Fibroblast of skin of scalp (primary cell): ENCODE measurements at regions not wholly inside any gene's neighbourhood (a gene's known extent, or its start where the extent isn't known, plus 50 kb on each side); places are given as distances from the start of the nearest gene placed in this dataset.

Experiments
- DNase-seq: peaks from one replicate; pipeline ENCODE4 v3.0.0-alpha.2; 2013

DNA sequence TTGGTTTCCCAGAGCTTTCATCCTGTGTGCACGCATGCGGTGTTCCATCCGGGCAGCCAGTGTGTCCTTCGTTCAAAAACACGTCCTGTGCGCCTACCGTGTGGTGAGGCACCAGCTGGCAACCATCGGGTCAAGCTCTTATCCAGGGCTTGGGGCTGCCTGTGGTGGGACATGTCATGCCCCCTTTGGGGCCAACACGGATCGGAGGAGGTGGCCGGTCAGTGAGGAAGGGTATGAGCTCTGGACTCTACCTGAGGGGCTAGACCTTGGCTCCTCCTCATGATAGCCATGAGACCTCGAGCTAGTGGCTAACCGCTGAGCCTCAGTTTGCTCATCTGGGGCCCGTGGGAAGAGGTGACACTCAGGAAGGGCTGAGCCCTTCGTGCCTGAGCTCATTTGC is 158.5 kb upstream of the PMEPA1 start:
- no peak for DNase-seq

DNA sequence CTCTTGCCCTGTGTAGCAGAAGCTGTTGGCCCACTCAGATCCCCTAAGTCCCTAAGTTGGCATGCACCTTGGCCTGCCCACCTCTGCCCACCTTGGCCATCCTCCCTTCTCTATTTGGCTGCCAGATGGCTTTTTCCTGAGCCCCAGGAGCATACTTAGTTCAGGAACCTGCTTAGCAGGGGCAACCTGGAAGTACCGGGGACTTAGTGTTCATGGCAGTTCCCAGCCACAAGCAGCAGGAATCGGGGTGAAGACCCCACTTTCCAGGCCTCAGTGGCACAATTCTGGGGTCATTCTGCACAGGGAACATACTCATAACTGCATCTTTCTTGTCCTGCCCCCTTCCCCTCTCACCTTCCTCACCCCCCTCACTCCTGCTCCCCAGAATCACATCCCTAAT is 158.0 kb upstream of the PMEPA1 start:
- no peak for DNase-seq

DNA sequence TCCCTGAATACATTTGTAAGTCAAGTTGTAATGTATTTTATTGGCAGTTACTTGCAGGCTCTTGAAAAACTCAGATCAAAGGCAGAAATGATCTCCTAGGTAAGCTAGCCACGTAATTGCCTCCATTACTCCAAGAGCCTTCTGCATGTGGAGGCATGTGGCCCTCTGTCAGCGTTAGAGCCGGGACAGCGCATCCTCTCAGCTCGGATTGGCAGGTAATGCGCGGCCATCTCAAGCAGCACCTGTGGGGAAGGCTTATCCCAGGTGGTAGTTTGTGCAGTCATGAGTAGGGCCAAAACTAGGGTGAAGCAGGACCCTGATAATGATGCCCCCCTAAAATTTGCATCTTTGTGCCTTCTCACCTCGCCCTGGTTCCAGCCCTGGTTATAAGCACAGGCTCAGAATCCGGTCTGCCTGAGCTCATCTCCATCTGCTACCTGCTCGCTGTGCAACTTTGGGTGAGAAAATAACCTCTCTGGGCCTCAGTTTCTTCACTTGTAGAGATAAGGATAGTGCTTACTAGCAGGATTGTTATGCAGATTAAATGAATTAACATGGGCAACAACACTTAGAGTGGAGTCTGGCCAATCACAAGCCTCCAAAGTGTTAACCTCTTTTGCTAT is 157.5 kb upstream of the PMEPA1 start:
- no peak for DNase-seq

DNA sequence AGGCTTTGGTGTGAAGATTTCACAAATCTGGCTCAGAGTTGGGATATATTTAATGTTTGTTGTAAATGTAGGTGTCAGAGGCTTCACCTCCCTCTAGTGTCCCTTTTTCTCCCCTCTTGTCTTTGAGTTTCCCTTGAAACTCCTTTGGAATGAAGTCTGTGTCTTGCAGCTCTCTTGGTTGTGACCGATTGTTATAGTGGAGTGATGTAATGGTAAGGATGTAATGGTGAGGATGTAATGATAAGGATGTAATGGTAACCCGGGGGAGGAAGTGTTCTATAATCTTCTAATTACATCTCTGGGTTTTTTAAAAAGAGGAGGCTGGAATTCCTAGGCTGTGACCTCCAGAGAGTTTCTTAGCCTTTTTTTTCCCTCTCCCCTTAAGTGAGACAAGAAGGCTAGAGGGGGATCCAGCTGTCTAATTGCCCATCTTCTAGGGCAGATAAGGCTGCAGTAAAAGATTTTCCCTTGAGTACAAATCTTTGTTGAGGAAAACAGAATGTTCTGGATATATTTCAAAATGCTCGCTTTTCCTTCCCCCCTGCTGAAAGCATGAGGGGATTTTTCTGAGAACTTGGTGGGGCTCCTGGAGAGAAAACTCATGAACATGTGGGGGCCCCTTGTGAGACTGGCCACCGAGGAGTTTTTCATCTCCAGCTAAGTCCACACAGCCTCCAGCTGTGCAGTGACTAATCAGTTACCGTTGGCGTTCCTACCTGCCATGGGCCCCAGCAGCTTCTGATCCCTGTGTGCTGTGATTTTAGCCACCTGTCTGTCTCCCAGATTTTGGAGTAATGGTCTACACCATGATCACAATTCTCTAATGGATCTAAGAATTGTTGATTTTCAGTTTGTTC is 156.7 kb upstream of the PMEPA1 start:
- DNase-seq: no peak

DNA sequence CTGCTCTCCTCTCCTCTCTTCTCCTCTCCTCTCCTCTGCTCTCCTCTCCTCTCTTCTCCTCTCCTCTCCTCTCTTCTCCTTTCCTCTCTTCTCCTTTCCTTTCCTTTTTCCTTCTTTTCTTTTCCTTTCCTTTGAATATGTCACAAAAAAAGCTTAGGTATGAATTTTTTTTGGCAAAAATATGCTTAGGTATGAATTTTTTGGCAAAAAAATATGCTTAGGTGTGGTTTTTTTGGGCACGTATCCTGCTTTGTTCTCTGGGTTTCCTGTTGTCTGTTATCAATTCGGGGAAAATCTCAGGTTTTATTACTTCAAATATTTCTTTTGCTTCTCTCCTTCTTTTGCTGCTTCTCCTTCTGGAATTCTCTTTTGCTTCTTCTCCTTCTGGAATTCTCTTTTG is 155.5 kb upstream of the PMEPA1 start:
- DNase-seq: no peak

DNA sequence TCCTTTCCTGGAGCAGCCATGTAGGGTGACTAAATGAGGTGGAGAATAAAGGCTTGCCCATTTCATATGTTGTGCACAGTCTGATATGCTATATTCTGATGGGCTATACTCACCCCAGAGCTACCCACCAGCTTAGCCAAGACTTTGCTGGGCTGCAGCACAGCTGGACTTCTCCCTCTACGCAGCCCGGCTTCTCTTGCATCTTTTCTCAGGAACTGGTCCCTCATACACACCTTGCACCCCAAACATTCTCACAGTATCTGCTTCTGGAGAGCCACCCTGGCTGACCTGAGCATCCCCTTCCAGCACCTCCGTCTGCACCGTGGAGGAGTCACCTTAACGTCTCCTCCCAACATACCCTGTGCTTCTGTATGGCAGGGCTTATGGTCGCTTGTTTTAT is 150.8 kb upstream of the PMEPA1 start:
- no peak for DNase-seq

DNA sequence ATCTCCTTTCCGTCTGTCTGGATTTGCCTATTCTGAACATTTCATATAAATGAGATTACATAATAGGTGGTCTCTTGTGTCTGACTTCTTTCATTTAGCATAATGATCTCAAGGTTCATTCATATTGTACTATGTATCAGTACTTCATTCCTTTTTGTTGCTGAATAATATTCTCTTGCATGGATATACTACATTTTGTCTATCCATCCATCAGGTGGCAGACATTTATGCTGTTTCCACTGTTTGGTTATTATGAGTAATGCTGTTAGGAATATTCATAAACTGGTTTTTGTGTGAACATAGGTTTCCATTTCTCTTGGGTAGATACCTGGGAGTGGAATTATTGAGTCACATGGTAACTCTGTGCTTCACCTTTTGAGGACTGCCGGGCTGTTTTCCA is 148.2 kb upstream of the PMEPA1 start:
- no peak for DNase-seq

DNA sequence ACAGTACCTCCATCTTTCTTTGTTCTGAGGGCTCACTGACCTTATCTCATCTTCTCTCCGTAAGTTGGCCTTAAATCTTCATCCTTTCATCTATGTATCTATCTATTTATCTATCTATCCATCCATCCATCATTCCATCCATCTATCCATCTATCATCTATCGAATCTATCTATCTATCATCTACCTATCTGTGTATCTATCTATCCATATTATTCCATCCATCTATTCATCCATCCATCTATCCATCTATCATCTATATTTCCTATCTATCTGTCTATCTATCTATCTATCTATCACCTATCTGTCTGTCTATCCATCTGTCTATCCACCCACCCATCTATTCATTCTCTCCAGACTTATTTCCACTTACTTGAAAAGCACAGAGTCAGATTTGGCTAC is 147.3 kb upstream of the PMEPA1 start:
- DNase-seq: no peak

DNA sequence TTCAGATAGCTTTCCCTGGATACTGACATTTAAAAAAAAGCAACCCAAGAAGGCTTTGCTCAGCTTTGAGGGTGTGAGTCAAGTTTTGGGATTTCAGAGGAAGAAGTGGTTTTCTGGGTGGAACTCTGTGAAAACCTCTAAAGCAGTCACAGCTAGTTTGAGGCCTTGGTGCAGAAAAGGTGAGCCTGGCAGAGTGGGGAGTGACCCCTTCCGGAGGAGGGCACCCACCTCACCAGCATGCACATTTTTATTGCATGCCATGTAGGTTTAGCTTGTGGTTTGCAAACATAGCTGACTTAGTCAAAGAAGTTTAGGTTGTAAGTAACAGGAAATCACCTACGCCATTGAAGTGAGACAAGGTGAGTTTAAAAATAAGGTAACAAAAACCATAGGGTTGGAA is 146.8 kb upstream of the PMEPA1 start:
- DNase-seq: no peak

DNA sequence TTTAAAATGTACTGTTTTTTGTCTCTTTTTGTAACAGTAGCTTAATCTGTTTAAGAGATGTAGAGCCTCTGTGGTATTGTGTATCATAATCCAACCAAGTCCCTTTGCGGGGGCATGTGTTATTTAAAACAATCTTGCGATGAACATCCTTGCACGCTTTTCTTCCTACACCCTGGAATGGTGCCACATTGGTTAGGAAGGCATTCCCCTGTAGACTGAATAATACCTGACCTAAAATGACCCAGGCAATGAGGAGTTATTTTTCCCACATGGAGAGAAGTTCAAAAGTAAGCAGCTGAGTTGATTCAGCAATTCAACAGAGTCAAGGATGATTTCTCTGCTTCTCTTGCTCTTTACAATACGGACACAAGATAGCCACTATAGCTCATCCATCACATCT is 142.0 kb upstream of the PMEPA1 start:
- peak; percentile 86 for DNase-seq

DNA sequence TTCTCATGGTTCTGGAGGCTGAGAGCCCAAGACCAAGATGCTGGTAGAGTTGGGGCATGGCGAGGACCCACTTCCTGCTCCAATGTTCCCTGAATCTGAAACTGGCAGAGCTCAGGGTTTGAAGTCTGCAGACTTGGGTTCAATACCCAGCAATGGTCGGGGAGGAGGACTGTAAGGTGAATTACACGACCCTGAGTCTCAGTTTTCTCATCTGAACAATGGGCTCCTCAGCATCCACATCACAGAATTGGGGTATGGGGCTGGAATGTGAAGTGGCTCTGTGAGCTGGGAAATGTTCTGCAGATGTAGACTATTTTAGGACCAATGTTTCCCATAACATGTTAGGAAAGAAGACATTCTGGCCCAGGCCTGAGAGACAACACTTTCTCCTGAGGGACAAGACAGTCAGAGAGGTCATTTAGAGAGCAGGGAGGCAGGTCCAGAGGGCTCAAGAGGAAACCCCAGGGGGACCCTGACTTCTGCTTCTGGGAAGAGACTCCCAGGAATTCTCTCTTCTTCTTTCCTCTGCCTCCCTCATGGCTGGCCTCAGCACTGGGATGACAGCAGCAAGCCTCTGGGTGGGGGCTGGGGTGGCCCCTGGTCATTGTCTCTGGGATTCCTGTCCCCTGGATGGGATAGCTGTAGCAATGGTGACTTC is 141.3 kb upstream of the PMEPA1 start:
- peak; percentile 38 for DNase-seq

DNA sequence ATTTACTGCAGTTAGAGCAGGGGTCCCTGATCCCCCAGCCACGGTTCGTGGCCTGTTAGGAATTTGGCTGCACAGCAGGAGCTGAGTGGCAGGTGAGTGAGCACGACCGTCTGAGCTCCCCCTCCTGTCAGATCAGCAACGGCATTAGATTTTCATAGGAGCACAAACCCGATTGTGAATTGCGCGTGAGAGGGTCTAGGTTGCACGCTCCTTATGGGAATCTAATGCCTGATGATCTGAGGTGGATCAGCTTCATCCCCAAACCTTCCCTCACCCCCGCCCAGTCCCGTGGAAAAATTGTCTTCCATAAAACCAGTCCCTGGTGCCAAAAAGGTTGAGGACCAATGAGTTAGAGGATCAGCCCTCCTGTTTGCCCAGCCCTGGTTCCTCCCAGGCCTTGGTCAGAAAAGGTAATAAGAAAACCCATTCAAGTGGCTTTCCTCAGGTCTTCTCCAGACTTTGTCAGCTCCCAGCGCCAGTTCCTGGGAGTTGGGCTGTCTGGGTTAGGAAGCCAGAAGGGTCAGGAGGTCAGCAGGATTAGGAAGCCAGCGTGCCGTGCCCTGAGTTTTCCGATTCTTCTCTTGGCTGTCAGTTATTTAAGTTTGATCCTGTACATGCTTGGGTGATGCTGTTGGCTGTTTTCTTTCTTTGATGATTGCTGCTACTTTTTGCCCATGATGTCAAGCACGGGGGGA is 139.9 kb upstream of the PMEPA1 start:
- no peak for DNase-seq

DNA sequence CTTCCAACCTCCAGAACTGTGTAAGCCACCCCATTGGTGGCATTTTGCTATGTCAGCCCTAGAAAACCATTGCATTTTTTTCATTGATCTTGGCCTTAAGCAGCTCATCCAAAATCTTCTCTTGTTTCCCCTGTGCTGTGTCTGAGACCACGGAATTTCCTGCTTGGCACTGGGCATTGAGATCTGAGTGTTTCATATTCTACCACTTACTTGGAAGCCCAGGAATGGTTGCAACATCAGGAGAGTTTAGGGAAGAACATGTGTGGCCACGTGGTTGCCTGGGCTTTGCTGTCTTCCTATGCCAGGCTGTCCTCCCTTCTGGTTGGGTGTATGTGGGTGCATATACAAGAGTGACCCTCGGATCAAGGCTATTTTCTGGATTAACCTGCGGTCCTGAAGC is 139.3 kb upstream of the PMEPA1 start:
- DNase-seq: peak; percentile 82

DNA sequence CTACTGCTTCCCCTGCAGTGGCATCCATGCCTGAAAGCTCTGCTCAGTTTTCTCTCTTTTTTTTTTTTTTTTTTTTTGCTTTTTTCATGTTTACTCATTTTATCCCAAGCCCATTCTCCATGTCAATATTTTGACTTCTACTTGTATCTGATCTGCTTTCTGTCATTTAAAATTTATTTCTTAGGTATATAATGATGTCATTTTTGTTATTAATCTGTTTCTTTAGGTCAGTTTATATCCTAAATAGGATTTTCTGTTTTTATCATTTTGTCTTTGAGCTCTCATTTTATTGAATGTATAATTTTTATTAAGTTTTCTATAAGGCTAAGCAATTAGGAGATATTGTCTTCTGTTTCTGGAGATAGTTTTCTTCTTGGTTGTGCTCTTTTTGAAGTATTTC is 138.5 kb upstream of the PMEPA1 start:
- no peak for DNase-seq

DNA sequence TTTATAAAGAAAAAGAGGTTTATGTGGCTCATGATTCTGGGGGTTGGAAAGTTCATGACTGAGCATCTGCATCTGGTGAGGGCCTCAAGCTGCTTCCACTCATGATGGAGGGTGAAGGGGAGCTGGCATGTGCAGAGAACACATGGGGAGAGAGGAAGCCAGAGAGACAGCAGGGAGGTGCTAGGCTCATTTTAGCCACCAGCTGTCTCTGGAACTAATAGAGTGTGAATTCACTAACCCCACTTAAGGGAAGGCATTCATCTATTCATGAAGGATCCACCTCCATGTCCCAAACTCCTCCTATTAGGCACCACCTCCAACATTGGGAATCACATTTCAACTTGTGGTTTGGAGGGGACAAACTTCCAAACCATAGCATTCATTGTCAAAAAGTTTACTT is 137.3 kb upstream of the PMEPA1 start:
- DNase-seq: peak; percentile 13

DNA sequence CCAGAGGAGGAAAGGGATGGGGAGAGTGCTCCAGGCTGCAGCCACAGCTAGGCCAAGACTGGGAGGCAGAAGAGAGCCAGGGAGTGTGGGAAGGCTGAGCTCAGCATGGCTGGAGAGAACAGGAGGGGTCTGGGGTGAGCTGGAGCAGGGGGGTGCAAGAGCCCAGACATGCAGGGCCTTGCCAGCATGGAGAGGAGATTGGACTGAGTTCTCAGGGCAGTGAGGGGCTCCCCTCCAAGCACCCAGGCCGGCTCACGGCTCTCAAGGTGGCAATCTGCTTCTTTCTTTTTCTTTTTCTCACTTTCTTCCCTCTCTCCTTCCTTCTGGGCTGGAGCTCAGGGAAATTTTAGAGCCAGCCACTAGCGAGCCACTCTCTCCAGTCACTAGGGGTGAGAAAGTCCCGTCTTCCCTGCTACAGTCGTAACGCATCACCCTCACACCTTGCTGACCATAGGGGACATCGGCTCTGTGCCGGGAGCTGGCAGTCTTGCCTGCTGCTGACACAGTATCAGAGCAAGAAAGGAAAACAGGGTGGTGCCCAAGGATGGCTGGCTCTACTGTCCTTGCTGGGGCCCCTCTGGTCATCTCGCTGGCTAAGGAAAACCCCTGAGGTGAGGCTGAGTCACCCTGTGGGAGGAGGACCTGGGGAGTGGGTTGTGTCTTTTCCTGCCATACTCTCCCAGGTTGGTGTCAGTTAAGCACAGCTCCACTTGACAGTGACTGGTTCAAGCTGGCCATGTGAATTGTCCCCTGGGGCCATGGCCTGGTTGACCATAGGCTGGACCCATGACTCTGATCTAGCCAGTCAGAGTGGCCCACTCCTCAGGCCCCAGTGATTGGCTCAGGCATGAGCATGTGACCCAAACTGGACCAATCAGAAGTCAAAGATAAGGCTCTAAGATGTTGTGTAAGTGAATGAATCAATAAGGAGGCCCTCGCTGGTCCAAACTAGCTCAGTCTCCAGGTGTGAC is 135.1 kb upstream of the PMEPA1 start:
- no peak for DNase-seq

DNA sequence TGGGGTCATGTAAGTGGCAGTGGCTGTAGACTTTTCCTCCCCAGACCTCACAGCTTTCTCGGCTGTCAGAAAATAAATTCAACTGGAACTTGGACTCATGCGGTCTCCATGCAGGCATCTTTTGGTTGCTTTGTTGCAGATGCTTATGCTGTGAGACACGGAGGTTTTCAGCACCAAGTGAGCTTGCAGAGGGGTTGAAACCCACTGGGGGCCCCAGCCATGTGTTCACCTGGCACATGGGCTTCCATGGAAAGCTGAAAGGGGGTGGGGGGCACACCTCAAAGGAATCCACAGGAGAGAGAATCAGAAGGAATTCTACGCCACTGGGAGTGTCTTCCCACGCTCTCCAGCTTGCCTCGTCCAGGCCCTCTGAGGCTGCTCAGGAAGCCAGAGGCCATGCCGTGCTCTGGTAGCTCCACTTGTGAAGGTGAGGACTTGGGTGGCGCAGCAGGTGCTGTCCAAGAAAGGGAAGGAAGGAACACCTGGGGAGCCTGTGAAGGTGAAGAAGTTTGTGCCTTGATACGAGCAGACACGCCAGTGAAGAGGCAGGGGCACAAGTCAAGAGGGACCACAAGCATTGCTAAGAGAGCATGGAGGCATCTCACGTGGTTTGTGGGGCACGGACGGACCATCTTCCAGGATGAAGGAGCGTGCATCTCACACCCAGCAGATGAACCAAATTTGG is 134.3 kb upstream of the PMEPA1 start:
- no peak for DNase-seq

DNA sequence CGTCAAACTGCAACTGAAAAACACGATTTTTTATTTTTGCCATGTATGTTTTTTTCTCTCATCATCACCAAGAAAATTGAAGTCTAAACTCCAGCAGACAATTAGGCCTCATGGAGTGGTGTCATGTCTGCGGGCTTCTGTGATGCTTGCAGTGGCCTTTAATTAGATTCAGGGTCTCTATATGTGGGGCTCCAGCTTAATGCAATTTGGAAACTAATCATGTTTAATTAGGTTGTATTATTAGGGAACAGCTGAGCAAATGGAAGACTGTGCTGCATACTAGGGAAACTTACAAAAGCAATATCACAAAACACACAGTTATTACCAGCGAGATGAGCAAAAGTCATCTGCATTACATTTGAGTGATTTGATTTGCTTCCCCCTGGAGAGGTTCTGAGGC is 132.9 kb upstream of the PMEPA1 start:
- DNase-seq: no peak

DNA sequence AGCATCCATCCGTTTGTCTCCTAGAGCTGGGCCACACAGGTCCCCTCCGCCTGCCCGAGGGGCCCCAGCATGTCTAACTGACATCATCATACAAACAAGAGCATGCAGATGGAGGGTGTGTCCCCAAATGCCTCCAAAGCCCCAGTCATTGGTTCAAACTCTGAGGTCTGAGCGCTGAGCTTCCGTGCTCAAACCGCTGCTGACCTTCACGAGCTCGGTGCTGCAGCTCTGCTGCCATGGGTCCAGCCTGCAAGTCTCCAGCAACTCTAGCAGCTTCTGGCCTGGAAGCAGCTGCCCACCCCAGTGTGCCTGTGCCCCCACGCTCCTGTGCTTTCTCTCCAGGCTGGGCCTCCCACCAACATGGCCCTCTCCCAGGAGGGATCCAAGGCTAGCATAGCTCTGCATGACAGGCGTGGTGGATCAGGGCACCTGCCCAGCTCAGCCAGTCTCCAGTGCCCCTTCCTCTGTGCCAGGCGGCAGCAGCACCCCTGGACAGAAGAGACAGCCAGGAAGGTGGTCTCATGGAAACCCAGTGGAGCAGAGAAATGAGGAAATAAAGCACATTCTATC is 131.6 kb upstream of the PMEPA1 start:
- DNase-seq: no peak

DNA sequence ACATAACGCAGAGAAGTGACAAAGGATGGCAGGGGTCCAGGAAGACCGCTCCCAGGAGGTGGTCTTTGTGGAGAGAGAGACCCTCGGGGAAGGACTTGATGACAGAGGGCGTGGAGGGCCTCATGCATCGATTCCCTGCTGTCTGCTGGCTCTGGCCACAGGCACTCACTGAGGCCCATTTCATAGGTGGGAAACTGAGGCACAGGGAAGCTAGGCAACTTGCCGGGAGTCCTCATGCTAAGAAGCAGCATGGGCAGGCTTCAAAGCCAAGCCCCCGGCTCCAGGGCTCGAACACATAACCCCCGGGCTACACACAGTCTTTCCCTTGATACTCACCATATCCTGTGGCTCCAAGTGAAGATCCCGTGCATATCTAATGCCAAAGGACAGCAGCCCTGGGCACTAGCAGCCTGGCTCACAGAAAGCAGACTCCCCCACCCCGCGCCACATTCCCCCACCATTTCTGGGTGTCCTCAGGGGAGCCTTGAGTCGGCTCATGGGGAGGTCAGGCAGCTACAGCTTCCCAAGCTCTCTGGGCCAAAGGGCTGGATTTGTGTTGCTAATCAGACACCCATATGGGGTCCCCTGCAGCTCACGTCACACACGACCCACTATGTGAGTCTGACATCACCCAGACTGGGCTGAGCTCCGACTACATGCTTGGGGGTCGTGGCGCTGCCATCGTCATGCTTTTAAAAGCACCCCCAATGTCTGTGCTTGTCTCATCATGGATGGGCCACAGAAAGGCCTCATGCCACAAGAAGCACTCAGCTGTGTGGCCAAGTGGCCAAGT is 130.9 kb upstream of the PMEPA1 start:
- no peak for DNase-seq
